Ishikawa (cell line): ENCODE measurements at regions not wholly inside any gene's neighbourhood (a gene's known extent, or its start where the extent isn't known, plus 50 kb on each side); places are given as distances from the start of the nearest gene placed in this dataset.

Source experiments
- EGR1 ChIP-seq: IDR thresholded peaks from 2 replicates; pipeline ENCODE4 v1.6.1; 2012
- MAX ChIP-seq: IDR thresholded peaks from 2 replicates; pipeline ENCODE4 v1.6.1; 2012
- REST ChIP-seq: IDR thresholded peaks from 2 replicates; pipeline ENCODE4 v1.6.1; 2012; ENCODE audit warnings: low read depth, mild to moderate bottlenecking
- TEAD4 ChIP-seq: IDR thresholded peaks from 2 replicates; pipeline ENCODE4 v1.6.1; 2012

- no peak for TF ChIP-seq REST
- TF ChIP-seq MAX = no peak
- no peak for TF ChIP-seq EGR1
- TF ChIP-seq TEAD4 = no peak
Observed at GRCh38 chr14:76277586-76278130, 98.3 kb upstream of the ESRRB start.
